GM12878 (cell line): ENCODE measurements at regions not wholly inside any gene's neighbourhood (a gene's known extent, or its start where the extent isn't known, plus 50 kb on each side); places are given as distances from the start of the nearest gene placed in this dataset.

Experiments
- ATAC-seq: fragments of 200-7000 bp; cut with Tn5 transposase; 3 replicates; pipeline ENCODE4 v1.9.1; 2020; ENCODE audit warnings: mild to moderate bottlenecking, moderate library complexity
- BruUV-seq: library from RNA; stranded (reverse); fragments of 400-500 nt; replicated peaks from 2 replicates; lab custom pipeline; 2021; lab: Mats Ljungman, UMichigan
- CTCF ChIA-PET: fragments of 300-600 bp; sonication (Branson Sonifier 250); formaldehyde crosslinking; extraction: SDS; loops from one replicate; lab custom pipeline; 2021; ENCODE audit warnings: inconsistent platforms; lab: Yijun Ruan, JAX
- POLR2A ChIA-PET: fragments of 350-600 bp; formaldehyde crosslinking; extraction: SDS; loops from one replicate; lab custom pipeline; 2021; ENCODE audit warnings: inconsistent platforms; lab: Charles Lee
- RAD21 ChIA-PET: fragments of 300-600 bp; sonication (Branson Sonifier 250); formaldehyde crosslinking; loops from one replicate; lab custom pipeline; 2023; ENCODE audit warnings: antibody characterized with exemption; ENCODE audit not compliant: unreplicated experiment; lab: Charles Lee
- SMC1A ChIA-PET: fragments of 300-600 bp; sonication (Branson Sonifier 250); formaldehyde crosslinking; loops from one replicate; lab custom pipeline; 2023; ENCODE audit not compliant: unreplicated experiment, uncharacterized antibody; lab: Charles Lee
- DNase-seq: peaks from one replicate; pipeline ENCODE4 v3.0.0-alpha.2; 2011; ENCODE audit warnings: low read depth, low spot score
- FAIRE-seq: peaks from 3 replicates; lab custom pipeline; 2011; peaks lifted over from hg19 to GRCh38; lab: Jason Lieb, UNC
- H2AFZ ChIP-seq: 2 replicates; pipeline ENCODE4 v1.6.0; 2011; ENCODE audit warnings: low read depth, low read length, control low read depth; ENCODE audit not compliant: control insufficient read depth
- H3K27ac ChIP-seq: 2 replicates; pipeline ENCODE4 v1.5.1; 2011; ENCODE audit warnings: control low read depth; ENCODE audit not compliant: control insufficient read depth, insufficient read depth
- H3K27me3 ChIP-seq, 2 experiments: replicated peaks in 1 of 2; 2 replicates each; pipeline versions ENCODE4 v1.6.0 to v1.6.1; 2011; ENCODE audit warnings: low read length in 1 of 2; ENCODE audit not compliant: control insufficient read depth in 2 of 2, insufficient read depth in 2 of 2
- H3K36me3 ChIP-seq, 2 experiments: 2 replicates each; pipeline ENCODE4 v1.5.1; 2011; ENCODE audit warnings: low read length in 1 of 2; ENCODE audit not compliant: control insufficient read depth in 2 of 2, insufficient read depth in 2 of 2
- H3K4me1 ChIP-seq: 2 replicates; pipeline ENCODE4 v1.6.1; 2011; ENCODE audit warnings: mild to moderate bottlenecking, low read length, moderate library complexity, mixed read lengths; ENCODE audit not compliant: control insufficient read depth, insufficient read depth
- H3K4me2 ChIP-seq: 2 replicates; pipeline ENCODE4 v1.6.0; 2011; ENCODE audit warnings: control low read depth; ENCODE audit not compliant: control insufficient read depth, insufficient read depth
- H3K4me3 ChIP-seq: fragments of 200-600 bp; sonication (generic); 2 replicates; pipeline ENCODE4 v1.5.1; 2016
- H3K79me2 ChIP-seq: 2 replicates; pipeline ENCODE4 v1.6.0; 2011; ENCODE audit warnings: low read length; ENCODE audit not compliant: control insufficient read depth, insufficient read depth
- H3K9ac ChIP-seq: 2 replicates; pipeline ENCODE4 v1.8.0; 2011; ENCODE audit warnings: low read length, control low read depth, mixed read lengths; ENCODE audit not compliant: control insufficient read depth, insufficient read depth
- H3K9me3 ChIP-seq: replicated peaks from 3 replicates; pipeline ENCODE4 v1.5.1; 2011; ENCODE audit warnings: mild to moderate bottlenecking, low read length; ENCODE audit not compliant: control insufficient read depth, insufficient read depth
- H4K20me1 ChIP-seq: 2 replicates; pipeline ENCODE4 v1.6.0; 2011; ENCODE audit not compliant: control insufficient read depth, insufficient read depth
- CHD1 ChIP-seq: IDR thresholded peaks from 2 replicates; pipeline ENCODE4 v1.6.1; 2012; ENCODE audit warnings: low read depth, low read length, improper control_type of control experiment
- E4F1 ChIP-seq: fragments of 450-650 bp; IDR thresholded peaks from 2 replicates; pipeline ENCODE4 v1.6.1; 2018; ENCODE audit warnings: borderline replicate concordance, mild to moderate bottlenecking; ENCODE audit not compliant: partially characterized antibody
- MEF2A ChIP-seq: IDR thresholded peaks from 2 replicates; pipeline ENCODE4 v1.6.1; 2011; ENCODE audit warnings: low read depth, mild to moderate bottlenecking, low read length, moderate library complexity; ENCODE audit not compliant: insufficient read depth
- MTA2 ChIP-seq: fragments of 450-650 bp; IDR thresholded peaks from 2 replicates; pipeline ENCODE4 v1.6.1; 2016; ENCODE audit warnings: low read depth, mild to moderate bottlenecking, moderate library complexity
- RELA ChIP-seq: fragments of 450-650 bp; IDR thresholded peaks from 2 replicates; pipeline ENCODE4 v1.8.0; 2014; ENCODE audit warnings: borderline replicate concordance; ENCODE audit not compliant: partially characterized antibody
- SMAD1 ChIP-seq: fragments of 450-650 bp; IDR thresholded peaks from 2 replicates; pipeline ENCODE4 v1.6.1; 2018; ENCODE audit warnings: mild to moderate bottlenecking, low read depth; ENCODE audit not compliant: partially characterized antibody
- SMC3 ChIP-seq: IDR thresholded peaks from 2 replicates; pipeline ENCODE4 v1.6.1; 2011; ENCODE audit warnings: low read length, improper control_type of control experiment, borderline replicate concordance
- SP1 ChIP-seq: IDR thresholded peaks from one replicate; pipeline ENCODE4 v1.6.1; 2011; ENCODE audit warnings: low read depth, low read length
- SREBF1 ChIP-seq: IDR thresholded peaks from 2 replicates; pipeline ENCODE4 v1.6.1; 2012; ENCODE audit warnings: mild to moderate bottlenecking, low read length
- ZNF384 ChIP-seq: IDR thresholded peaks from 2 replicates; pipeline ENCODE4 v1.6.1; 2012; ENCODE audit warnings: low read depth, mild to moderate bottlenecking, low read length, improper control_type of control experiment, borderline replicate concordance
- WGBS: methylation state at CpG from one replicate; pipeline ENCODE4 v1.1.6; 2016; ENCODE audit warnings: low lambda C conversion rate; ENCODE audit not compliant: insufficient replicate concordance, insufficient coverage; ENCODE audit errors: missing lambda C conversion rate; 5-methylcytosine and 5-hydroxymethylcytosine counted together
- in situ Hi-C: fragments of 300-500 bp; cut with MboI; formaldehyde crosslinking; loops from 9 replicates; pipeline ENCODE4 v1.14.3; 2018; ENCODE audit warnings: mixed read lengths
- intact Hi-C: fragments of 100-400 bp; cut with micrococcal nuclease; formaldehyde crosslinking; loops from one replicate; pipeline ENCODE4 v1.14.2; 2022; ENCODE audit not compliant: unreplicated experiment
- TF ChIP-seq, protein P1 (sequence below): fragments of 150-350 bp; IDR thresholded peaks from 2 replicates; pipeline ENCODE4 v1.6.1; 2014; ENCODE audit warnings: mild to moderate bottlenecking, low read depth, low read length
- TF ChIP-seq, protein P2 (sequence below): fragments of 450-650 bp; IDR thresholded peaks from 2 replicates; pipeline ENCODE4 v1.6.1; 2017; ENCODE audit warnings: low read depth, mild to moderate bottlenecking, moderate library complexity
- TF ChIP-seq, protein P3 (sequence below): fragments of 450-650 bp; conservative IDR thresholded peaks from 2 replicates; pipeline ENCODE4 v1.6.1; 2017; ENCODE audit warnings: mild to moderate bottlenecking, moderate library complexity

- TF ChIP-seq, protein P1, sequence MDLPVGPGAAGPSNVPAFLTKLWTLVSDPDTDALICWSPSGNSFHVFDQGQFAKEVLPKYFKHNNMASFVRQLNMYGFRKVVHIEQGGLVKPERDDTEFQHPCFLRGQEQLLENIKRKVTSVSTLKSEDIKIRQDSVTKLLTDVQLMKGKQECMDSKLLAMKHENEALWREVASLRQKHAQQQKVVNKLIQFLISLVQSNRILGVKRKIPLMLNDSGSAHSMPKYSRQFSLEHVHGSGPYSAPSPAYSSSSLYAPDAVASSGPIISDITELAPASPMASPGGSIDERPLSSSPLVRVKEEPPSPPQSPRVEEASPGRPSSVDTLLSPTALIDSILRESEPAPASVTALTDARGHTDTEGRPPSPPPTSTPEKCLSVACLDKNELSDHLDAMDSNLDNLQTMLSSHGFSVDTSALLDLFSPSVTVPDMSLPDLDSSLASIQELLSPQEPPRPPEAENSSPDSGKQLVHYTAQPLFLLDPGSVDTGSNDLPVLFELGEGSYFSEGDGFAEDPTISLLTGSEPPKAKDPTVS = no peak
- TF ChIP-seq MTA2 (no peak), SREBF1 (no peak), MEF2A (no peak), E4F1 (no peak)
Measured at GRCh38 chr14:49461529-49462401, 124.4 kb downstream of the RPS29 start (continued).

- intact Hi-C loops (loop anchor here (5.0 to 10.0 kb wide), 2 partner anchors 127 to 374 kb away; partner anchors contain the start of gene RPS29), in situ Hi-C loops (loop anchor here (25.0 kb wide), 1 partner anchor 302 kb away; the partner anchor contains the start of gene KLHDC2)
- Histone ChIP-seq H3K4me1 (no peaks in the 10 kb centered on the region), H2AFZ (no peak overlapping the region), H3K79me2 (no peaks in the 10 kb centered on the region), H3K9me3 (no peaks in the 10 kb centered on the region), H3K9ac (no peak overlapping the region), H3K36me3 (no peaks in the 10 kb centered on the region), H3K27ac (no peak overlapping the region), H4K20me1 (no peaks in the 10 kb centered on the region), H3K4me2 (no peak overlapping the region), H3K27me3 (no peaks in the 10 kb centered on the region), H3K4me3 (no peak overlapping the region)
- SMC1A ChIA-PET = interaction anchor here (0.6 to 3.1 kb wide), 8 partner anchors 14 to 369 kb away, joined by 3 to 54 read pairs (median 8); no protein-coding TSS in a partner anchor
- RAD21 ChIA-PET = interaction anchor here (0.9 to 3.2 kb wide), 9 partner anchors 10 to 174 kb away, joined by 3 to 36 read pairs (median 4); no protein-coding TSS in a partner anchor
- ATAC-seq = no peak
- no peak for DNase-seq
- 76% methylated on average over 2 of the region's 2 CpGs for WGBS
- FAIRE-seq = no peak
- CTCF ChIA-PET = interaction anchor here (1.0 to 4.7 kb wide), 23 partner anchors 9 to 390 kb away, joined by 3 to 29 read pairs (median 7); partner anchors contain the start of genes MGAT2, RPL36AL and RPS29
- POLR2A ChIA-PET = interaction anchor here (0.5 to 1.1 kb wide), 2 partner anchors 126 to 143 kb away, joined by 3 to 4 read pairs; partner anchors contain the start of gene RPS29
- BruUV-seq = no TSS peak
- TF ChIP-seq, protein P2, sequence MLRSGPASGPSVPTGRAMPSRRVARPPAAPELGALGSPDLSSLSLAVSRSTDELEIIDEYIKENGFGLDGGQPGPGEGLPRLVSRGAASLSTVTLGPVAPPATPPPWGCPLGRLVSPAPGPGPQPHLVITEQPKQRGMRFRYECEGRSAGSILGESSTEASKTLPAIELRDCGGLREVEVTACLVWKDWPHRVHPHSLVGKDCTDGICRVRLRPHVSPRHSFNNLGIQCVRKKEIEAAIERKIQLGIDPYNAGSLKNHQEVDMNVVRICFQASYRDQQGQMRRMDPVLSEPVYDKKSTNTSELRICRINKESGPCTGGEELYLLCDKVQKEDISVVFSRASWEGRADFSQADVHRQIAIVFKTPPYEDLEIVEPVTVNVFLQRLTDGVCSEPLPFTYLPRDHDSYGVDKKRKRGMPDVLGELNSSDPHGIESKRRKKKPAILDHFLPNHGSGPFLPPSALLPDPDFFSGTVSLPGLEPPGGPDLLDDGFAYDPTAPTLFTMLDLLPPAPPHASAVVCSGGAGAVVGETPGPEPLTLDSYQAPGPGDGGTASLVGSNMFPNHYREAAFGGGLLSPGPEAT = no peak
- TF ChIP-seq CHD1 = no peak
- no peak for TF ChIP-seq RELA
- no peak for TF ChIP-seq ZNF384
- TF ChIP-seq, protein P3, sequence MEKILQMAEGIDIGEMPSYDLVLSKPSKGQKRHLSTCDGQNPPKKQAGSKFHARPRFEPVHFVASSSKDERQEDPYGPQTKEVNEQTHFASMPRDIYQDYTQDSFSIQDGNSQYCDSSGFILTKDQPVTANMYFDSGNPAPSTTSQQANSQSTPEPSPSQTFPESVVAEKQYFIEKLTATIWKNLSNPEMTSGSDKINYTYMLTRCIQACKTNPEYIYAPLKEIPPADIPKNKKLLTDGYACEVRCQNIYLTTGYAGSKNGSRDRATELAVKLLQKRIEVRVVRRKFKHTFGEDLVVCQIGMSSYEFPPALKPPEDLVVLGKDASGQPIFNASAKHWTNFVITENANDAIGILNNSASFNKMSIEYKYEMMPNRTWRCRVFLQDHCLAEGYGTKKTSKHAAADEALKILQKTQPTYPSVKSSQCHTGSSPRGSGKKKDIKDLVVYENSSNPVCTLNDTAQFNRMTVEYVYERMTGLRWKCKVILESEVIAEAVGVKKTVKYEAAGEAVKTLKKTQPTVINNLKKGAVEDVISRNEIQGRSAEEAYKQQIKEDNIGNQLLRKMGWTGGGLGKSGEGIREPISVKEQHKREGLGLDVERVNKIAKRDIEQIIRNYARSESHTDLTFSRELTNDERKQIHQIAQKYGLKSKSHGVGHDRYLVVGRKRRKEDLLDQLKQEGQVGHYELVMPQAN = no peak
- TF ChIP-seq SMC3 = no peak
- TF ChIP-seq SP1 = no peak
- TF ChIP-seq SMAD1 = no peak
- no peak for TF ChIP-seq MEF2A
Measured at GRCh38 chr14:49460662-49461061, 125.5 kb downstream of the RPS29 start.
